Fibroblast of lung (primary cell): ENCODE measurements at regions not wholly inside any gene's neighbourhood (a gene's known extent, or its start where the extent isn't known, plus 50 kb on each side); places are given as distances from the start of the nearest gene placed in this dataset.

ENCODE experiments used
- DNase-seq, 2 donors: peaks; one replicate each; pipeline versions ENCODE4 v3.0.0 to v3.0.0-alpha.2; 2010; ENCODE audit warnings: low read depth in 2 of 2
- H2AFZ ChIP-seq: 2 replicates; pipeline ENCODE4 v1.5.1; 2012; ENCODE audit warnings: low read length, control low read depth, inconsistent platforms
- H3K27ac ChIP-seq: 2 replicates; pipeline ENCODE4 v1.5.1; 2011; ENCODE audit warnings: low read length, control low read depth; ENCODE audit not compliant: insufficient read depth
- H3K27me3 ChIP-seq: 2 replicates; pipeline ENCODE4 v1.5.1; 2011; ENCODE audit warnings: mild to moderate bottlenecking, low read length; ENCODE audit not compliant: control insufficient read depth, insufficient read depth
- H3K36me3 ChIP-seq: 2 replicates; pipeline ENCODE4 v1.5.1; 2011; ENCODE audit warnings: low read length; ENCODE audit not compliant: control insufficient read depth, insufficient read depth
- H3K4me1 ChIP-seq: 2 replicates; pipeline ENCODE4 v1.5.1; 2011; ENCODE audit warnings: low read length; ENCODE audit not compliant: control insufficient read depth, insufficient read depth; ENCODE audit errors: extremely low read depth
- H3K4me2 ChIP-seq: 2 replicates; pipeline ENCODE4 v1.5.1; 2011; ENCODE audit warnings: low read length, control low read depth; ENCODE audit not compliant: insufficient read depth; ENCODE audit errors: extremely low read depth
- H3K4me3 ChIP-seq, 4 experiments: fragments of 200-600 bp in 1 of 4; sonication (generic) in 1 of 4; replicated peaks in 1 of 4; 2 replicates each; pipeline ENCODE4 v1.5.1; 2011 to 2016; ENCODE audit warnings: low read length in 4 of 4, low read depth in 3 of 4, mild to moderate bottlenecking in 3 of 4, control low read depth in 2 of 4, inconsistent platforms in 1 of 4, mixed read lengths in 1 of 4; ENCODE audit not compliant: insufficient read depth in 1 of 4; ENCODE audit errors: control extremely low read depth in 1 of 4
- H3K79me2 ChIP-seq: 2 replicates; pipeline ENCODE4 v1.5.1; 2012; ENCODE audit warnings: mild to moderate bottlenecking, low read length, inconsistent platforms; ENCODE audit not compliant: control insufficient read depth, insufficient read depth
- H3K9ac ChIP-seq: 2 replicates; pipeline ENCODE4 v1.5.1; 2011; ENCODE audit warnings: mild to moderate bottlenecking, low read length, control low read depth; ENCODE audit not compliant: insufficient read depth
- H3K9me3 ChIP-seq: 2 replicates; pipeline ENCODE4 v1.5.1; 2012; ENCODE audit warnings: low read depth, low read length; ENCODE audit not compliant: control insufficient read depth, insufficient read depth
- H4K20me1 ChIP-seq: 2 replicates; pipeline ENCODE4 v1.5.1; 2011; ENCODE audit warnings: low read length; ENCODE audit not compliant: control insufficient read depth, insufficient read depth; ENCODE audit errors: extremely low read depth
- CTCF ChIP-seq, 2 donors: IDR thresholded peaks in 1 of 2; conservative IDR thresholded peaks in 1 of 2; 1 replicate in 1 of 2; 2 replicates in 1 of 2; pipeline ENCODE4 v1.5.1; 2011 to 2012; ENCODE audit warnings: low read length in 2 of 2, control low read depth in 1 of 2, inconsistent platforms in 1 of 2, low read depth in 1 of 2, mild to moderate bottlenecking in 1 of 2
- EZH2 ChIP-seq: IDR thresholded peaks from 2 replicates; pipeline ENCODE4 v1.5.1; 2012; ENCODE audit warnings: low read length, control low read depth, mild to moderate bottlenecking; ENCODE audit errors: missing control alignments

GRCh38 chr3:59593380-59593779, 543.6 kb upstream of the CFAP20DC start:
- H3K4me2 ChIP-seq = no peak overlapping the region
- H3K9me3 ChIP-seq = no peaks in the 10 kb centered on the region
- no peak overlapping the region for H3K9ac ChIP-seq
- no peak for TF ChIP-seq CTCF (conservative IDR thresholded peaks at IDR 0.05 in 1 of 2, IDR thresholded peaks at IDR 0.05 in 1 of 2; ENCODE audit: low read depth in 1 of 2, low read length in 2 of 2)
- no peak overlapping the region for H3K27ac ChIP-seq
- DNase-seq = no peak
- no peaks in the 10 kb centered on the region for H4K20me1 ChIP-seq
- no peaks in the 10 kb centered on the region for H3K36me3 ChIP-seq
- no peak overlapping the region for H3K4me3 ChIP-seq
- no peaks in the 10 kb centered on the region for H3K4me1 ChIP-seq
- H2AFZ ChIP-seq = no peak overlapping the region
- H3K79me2 ChIP-seq = no peaks in the 10 kb centered on the region
- no peaks in the 10 kb centered on the region for H3K27me3 ChIP-seq

GRCh38 chr3:59580996-59581395, 531.2 kb upstream of the CFAP20DC start:
- Histone ChIP-seq H3K9ac (no peak overlapping the region), H3K4me3 (no peak overlapping the region)
- TF ChIP-seq EZH2 = no peak
- TF ChIP-seq CTCF (conservative IDR thresholded peaks at IDR 0.05 in 1 of 2, IDR thresholded peaks at IDR 0.05 in 1 of 2; ENCODE audit: low read depth in 1 of 2, low read length in 2 of 2) = no peak

GRCh38 chr3:59580499-59580898, 530.7 kb upstream of the CFAP20DC start:
- no peaks in the 10 kb centered on the region for H3K79me2 ChIP-seq
- H3K9me3 ChIP-seq = no peaks in the 10 kb centered on the region
- H3K4me2 ChIP-seq = no peak overlapping the region
- H3K9ac ChIP-seq = no peak overlapping the region
- H2AFZ ChIP-seq = no peak overlapping the region
- no peak for TF ChIP-seq EZH2
- no peak for TF ChIP-seq CTCF (conservative IDR thresholded peaks at IDR 0.05 in 1 of 2, IDR thresholded peaks at IDR 0.05 in 1 of 2; ENCODE audit: low read depth in 1 of 2, low read length in 2 of 2)
- no peaks in the 10 kb centered on the region for H3K4me1 ChIP-seq
- H3K27ac ChIP-seq = no peak overlapping the region
- no peak for DNase-seq
- H3K4me3 ChIP-seq = no peak overlapping the region
- no peaks in the 10 kb centered on the region for H3K27me3 ChIP-seq
- no peaks in the 10 kb centered on the region for H4K20me1 ChIP-seq
- H3K36me3 ChIP-seq = no peaks in the 10 kb centered on the region

More at GRCh38 chr3:59580996-59581395, 531.2 kb upstream of the CFAP20DC start:
- H3K27ac ChIP-seq = no peak overlapping the region
- H2AFZ ChIP-seq = no peak overlapping the region
- no peak overlapping the region for H3K4me2 ChIP-seq
- no peaks in the 10 kb centered on the region for H4K20me1 ChIP-seq
- no peaks in the 10 kb centered on the region for H3K27me3 ChIP-seq
- H3K79me2 ChIP-seq = no peaks in the 10 kb centered on the region
- DNase-seq = no peak
- no peaks in the 10 kb centered on the region for H3K9me3 ChIP-seq
- H3K36me3 ChIP-seq = no peaks in the 10 kb centered on the region
- no peaks in the 10 kb centered on the region for H3K4me1 ChIP-seq
